Subcutaneous abdominal adipose tissue (tissue), 5 donors: ENCODE measurements at regions not wholly inside any gene's neighbourhood (a gene's known extent, or its start where the extent isn't known, plus 50 kb on each side); places are given as distances from the start of the nearest gene placed in this dataset.

Source experiments
- H3K27ac ChIP-seq: one replicate; pipeline ENCODE4 v1.7.0; 2013; ENCODE audit warnings: low read depth, mild to moderate bottlenecking, inconsistent platforms, low read length, moderate library complexity
- H3K27me3 ChIP-seq, 5 donors: one replicate each; pipeline ENCODE4 v1.7.0; 2013; ENCODE audit warnings: low read length in 5 of 5, inconsistent platforms in 1 of 5; ENCODE audit not compliant: control insufficient read depth in 5 of 5, insufficient read depth in 4 of 5
- H3K36me3 ChIP-seq, 5 donors: one replicate each; pipeline ENCODE4 v1.7.0; 2013; ENCODE audit warnings: low read length in 5 of 5; ENCODE audit not compliant: control insufficient read depth in 5 of 5, insufficient read depth in 5 of 5
- H3K4me1 ChIP-seq, 5 donors: one replicate each; pipeline ENCODE4 v1.7.0; 2013; ENCODE audit warnings: low read length in 5 of 5, mild to moderate bottlenecking in 3 of 5, moderate library complexity in 1 of 5; ENCODE audit not compliant: control insufficient read depth in 5 of 5, insufficient read depth in 5 of 5
- H3K4me3 ChIP-seq, 5 donors: one replicate each; pipeline ENCODE4 v1.7.0; 2013; ENCODE audit warnings: low read length in 5 of 5, low read depth in 1 of 5
- H3K9ac ChIP-seq, 5 donors: one replicate each; pipeline ENCODE4 v1.7.0; 2013; ENCODE audit warnings: low read length in 5 of 5, mild to moderate bottlenecking in 4 of 5, moderate library complexity in 3 of 5
- H3K9me3 ChIP-seq, 5 donors: one replicate each; pipeline ENCODE4 v1.7.0; 2013; ENCODE audit warnings: low read length in 5 of 5; ENCODE audit not compliant: control insufficient read depth in 5 of 5
- donor health status: healthy.
- donor health status: healthy.
- donor health status: healthy.
- donor health status: healthy.
- donor health status: healthy.

DNA sequence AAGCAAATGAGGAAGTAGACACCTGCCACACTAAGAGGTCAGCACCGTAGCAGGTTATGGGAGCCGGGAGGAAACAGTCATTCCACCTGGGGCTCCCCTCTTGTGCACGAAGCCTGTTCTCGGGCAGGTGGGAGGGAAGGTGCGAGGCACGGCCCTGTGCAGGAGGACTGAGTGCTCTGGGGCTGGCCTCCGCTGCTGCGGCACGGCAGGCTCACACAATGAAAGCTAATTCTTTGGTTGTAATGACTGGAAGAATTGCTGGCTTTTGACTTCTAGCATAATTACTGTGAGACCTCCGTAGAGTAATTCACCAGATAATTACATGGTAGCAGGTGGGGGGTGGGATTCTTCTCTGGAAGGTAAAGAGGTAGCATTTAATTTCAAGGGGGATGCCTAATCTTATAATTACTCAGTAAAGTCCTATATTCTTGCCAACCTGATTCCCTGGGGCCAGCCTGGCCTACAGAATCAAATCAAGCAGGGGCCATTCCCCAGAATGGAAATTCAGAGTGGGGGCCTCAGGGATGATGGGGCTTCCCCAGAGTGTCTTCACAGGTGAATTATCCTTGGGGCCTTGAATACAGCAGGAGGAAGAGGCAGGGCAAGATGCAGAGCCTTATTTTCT is 129.1 kb downstream of the TPRA1 start:
- no peak overlapping the region for H3K4me3 ChIP-seq
- no peaks in the 10 kb centered on the region for H3K9me3 ChIP-seq
- no peak overlapping the region for H3K27ac ChIP-seq
- peaks cover 0 to 10% (median 8%) of the 10 kb centered on the region in 5 donors for H3K4me1 ChIP-seq
- no peak overlapping the region for H3K9ac ChIP-seq
- peaks cover 7 to 29% (median 23%) of the 10 kb centered on the region in 5 donors for H3K27me3 ChIP-seq
- no peaks in the 10 kb centered on the region for H3K36me3 ChIP-seq

DNA sequence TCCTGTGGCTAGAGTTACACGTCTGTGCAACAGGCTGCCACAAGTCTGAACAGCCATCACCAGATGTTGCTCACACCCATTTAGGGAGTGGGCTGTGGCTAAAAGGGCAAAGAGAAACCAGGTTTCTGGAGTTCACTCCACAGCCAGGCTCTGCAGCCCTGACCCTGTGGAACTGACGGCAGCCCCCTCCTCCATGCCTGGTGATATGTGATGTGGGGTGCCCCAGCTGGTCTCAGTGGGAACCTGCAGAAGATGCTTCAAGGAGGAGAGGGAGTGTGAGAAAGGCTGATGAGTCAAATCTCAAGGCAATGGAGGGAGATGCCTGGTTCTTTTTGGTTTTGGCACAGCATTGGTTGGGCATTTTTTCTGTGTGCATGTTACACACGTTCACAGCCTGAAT is 130.6 kb downstream of the TPRA1 start:
- H3K9ac ChIP-seq: no peak overlapping the region
- no peaks in the 10 kb centered on the region for H3K9me3 ChIP-seq
- peaks cover 0 to 23% (median 21%) of the 10 kb centered on the region in 5 donors for H3K4me1 ChIP-seq
- peaks cover 20 to 40% (median 37%) of the 10 kb centered on the region in 5 donors for H3K27me3 ChIP-seq
- H3K4me3 ChIP-seq: no peak overlapping the region
- no peaks in the 10 kb centered on the region for H3K36me3 ChIP-seq
- H3K27ac ChIP-seq: no peak overlapping the region

DNA sequence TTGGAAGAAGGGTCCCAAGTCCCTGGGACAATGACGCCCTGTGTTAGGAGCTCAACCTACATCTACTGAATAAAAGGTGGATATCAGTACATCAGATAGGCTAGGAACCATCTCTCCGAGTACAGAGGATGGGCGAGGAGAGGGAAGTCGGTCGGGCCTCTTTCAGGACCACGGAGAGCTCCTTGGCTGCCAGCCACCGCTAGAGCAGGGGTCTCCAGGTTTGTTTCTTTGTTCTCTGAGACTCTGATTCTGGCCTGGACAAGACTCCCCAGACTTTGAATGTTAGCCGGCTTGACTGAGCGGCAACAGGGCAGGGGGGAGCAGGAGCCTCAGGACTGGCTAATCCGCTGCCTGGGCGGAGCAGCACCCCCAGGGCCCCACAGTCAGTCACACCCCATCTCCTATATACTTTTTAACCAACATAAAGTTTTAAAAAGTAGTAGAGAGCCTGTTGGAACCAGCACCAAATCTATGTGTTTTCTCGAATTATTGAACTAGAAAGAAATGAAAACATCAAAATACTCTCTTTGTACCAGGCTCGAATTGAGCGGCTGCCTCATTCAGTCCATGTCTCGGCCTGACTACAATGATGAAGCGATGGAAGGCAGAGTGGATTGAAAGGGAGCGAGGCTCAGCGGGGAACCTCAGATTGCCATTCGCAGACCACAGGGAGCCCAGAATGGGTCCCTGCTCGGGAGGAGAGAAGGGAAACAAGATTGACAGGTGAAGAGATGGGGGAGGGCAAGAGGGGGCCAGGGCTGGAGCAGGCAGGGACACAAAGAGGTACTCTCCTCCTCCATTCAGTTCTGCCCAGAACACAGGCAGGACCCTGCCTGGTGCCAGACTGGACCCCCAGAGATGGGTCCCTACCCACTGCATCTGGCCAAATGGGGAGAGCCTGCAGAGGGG is 131.6 kb downstream of the TPRA1 start:
- peaks cover 26 to 50% (median 42%) of the 10 kb centered on the region in 5 donors for H3K27me3 ChIP-seq

DNA sequence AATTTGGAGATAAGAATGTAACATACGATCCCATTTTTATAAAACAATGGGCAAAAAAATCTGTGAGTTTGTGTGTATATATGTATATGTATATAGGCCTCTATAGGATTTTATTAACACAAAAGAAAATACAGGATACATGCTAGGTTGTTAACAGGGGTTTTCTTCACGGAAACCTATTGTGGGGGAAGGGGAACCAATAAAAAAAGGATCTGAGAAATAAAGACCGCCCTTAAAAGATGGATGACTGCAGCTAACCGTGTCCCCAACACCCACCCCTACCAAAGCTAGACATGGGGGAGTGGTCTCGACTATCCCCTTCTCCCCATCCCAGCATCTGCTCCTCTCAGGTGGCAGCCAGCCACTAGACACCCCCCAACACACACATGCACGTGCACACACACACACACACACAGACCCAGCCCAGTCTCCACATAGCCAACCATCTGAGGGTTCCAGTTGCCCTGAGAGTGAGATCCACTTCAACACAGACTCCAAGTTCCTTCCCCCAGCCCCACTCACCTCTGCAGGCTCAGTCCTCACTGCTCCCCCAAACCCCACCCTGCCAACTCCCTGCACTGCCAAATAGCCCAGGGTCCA is 132.9 kb downstream of the TPRA1 start:
- no peak overlapping the region for H3K9ac ChIP-seq
- peaks cover 0 to 23% (median 21%) of the 10 kb centered on the region in 5 donors for H3K4me1 ChIP-seq
- H3K9me3 ChIP-seq: no peaks in the 10 kb centered on the region
- no peak overlapping the region for H3K27ac ChIP-seq
- H3K27me3 ChIP-seq: peaks cover 27 to 51% (median 47%) of the 10 kb centered on the region in 5 donors
- H3K4me3 ChIP-seq: no peak overlapping the region
- H3K36me3 ChIP-seq: no peaks in the 10 kb centered on the region

More for the DNA sequence above, 131.6 kb downstream of the TPRA1 start:
- no peak overlapping the region for H3K9ac ChIP-seq
- peaks cover 0 to 23% (median 21%) of the 10 kb centered on the region in 5 donors for H3K4me1 ChIP-seq
- no peaks in the 10 kb centered on the region for H3K36me3 ChIP-seq
- no peak overlapping the region for H3K4me3 ChIP-seq
- no peak overlapping the region for H3K27ac ChIP-seq
- H3K9me3 ChIP-seq: no peaks in the 10 kb centered on the region

DNA sequence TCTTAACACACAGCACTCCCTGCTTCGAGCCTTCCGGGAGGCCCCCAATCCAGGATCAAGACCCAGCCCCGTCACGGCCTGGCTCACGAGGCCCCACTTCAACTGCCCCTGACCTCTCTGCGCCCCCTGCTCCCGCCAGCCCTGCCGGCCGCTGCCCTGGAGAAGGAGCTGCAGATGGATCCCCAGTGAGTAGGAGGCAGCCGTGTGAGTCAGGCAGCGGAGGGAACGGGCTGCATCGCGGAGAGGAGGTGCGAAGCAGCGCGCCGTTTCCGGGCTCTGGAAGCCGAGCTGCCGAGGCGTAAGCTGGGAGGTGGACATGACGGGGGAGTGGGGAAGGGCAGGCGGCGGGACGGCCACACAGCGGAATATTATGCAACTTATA is 133.4 kb downstream of the TPRA1 start:
- Histone ChIP-seq H3K9me3 (no peaks in the 10 kb centered on the region), H3K4me1 (peaks cover 0 to 23% (median 21%) of the 10 kb centered on the region in 5 donors), H3K27me3 (peaks cover 30 to 55% (median 47%) of the 10 kb centered on the region in 5 donors), H3K36me3 (no peaks in the 10 kb centered on the region), H3K9ac (no peak overlapping the region), H3K27ac (no peak overlapping the region), H3K4me3 (peak overlapping the region in 1 of 5 donors; percentile 22)

DNA sequence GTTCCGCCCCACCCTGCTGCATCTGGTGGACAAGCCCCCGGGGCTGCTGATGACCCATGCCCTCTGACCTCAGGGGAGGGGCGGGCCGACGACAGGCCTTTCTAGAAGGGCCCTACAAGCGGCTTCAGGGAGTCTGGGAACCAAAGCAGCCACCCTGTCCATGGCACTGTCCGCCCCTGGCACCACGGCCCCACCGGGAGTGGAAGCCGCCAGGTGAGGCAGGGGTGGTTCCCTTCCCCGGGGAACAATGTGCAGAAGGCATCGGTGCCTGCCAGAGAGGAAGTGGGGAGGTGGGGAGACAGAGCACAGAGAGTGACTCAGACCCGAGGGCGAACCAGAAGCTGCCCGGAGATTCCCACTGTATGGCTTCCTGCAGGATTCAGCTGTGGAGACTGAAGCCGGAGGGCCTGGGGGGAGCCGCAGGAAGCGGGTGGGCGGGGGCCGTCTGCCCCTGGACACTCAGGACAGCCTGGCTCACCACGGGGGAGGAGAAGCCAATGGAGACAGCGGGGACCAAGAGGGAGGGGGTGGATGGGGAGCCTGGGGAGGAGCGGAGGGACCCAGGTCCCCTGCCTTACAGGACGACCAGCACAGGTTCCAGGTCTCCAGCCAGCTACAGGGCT is 134.0 kb downstream of the TPRA1 start:
- Histone ChIP-seq H3K9ac (no peak overlapping the region), H3K27me3 (peaks cover 30 to 56% (median 47%) of the 10 kb centered on the region in 5 donors), H3K36me3 (no peaks in the 10 kb centered on the region), H3K9me3 (no peaks in the 10 kb centered on the region), H3K4me3 (peak overlapping the region in 1 of 5 donors; percentile 22), H3K4me1 (peaks cover 0 to 23% (median 21%) of the 10 kb centered on the region in 5 donors), H3K27ac (no peak overlapping the region)

DNA sequence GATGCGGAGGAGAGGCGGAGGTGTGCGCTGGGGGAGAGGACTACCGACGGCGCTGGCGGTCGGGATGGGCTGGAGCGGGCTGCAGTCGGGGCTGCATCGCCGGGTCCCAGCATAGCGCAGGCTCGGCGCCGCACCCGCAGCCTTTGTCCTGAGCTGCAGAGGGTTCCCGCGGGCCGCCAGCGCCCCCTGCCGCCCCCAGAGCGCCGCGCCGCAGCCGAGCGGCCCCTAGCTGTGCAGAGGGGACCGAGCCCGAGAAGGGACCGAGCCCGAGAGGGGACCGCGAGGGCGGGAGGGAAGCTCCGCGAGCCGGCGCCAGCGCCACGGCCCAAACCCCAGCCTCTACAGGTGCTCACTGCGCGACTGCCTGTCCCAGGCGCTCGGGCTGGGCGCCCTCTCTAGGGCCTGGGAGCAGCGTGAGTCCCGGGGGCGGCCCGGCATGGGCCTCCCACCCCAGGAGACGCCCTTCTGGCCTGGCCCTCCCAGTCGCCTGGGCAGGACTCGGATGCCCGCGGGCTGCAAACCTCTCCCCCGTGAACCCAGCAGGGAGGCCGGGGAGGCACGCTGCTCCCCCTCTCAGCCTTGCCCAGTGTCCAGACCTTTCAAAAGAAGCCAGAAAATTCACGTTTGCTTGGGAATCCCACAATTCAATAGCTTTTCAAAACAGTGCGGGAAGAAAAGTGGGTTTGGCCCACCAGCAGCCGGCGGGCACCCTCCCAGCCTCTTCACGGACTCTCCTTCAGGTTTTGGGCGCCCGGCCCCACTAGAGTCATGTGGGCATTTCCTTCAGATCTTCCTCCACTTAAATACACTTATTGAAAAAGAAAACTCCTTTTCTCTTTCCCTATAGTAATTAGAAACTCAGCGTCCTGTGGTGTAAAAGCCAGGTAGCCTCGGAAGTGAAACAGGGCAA is 134.7 kb downstream of the TPRA1 start:
- Histone ChIP-seq H3K36me3 (no peaks in the 10 kb centered on the region), H3K4me1 (peaks cover 0 to 23% (median 21%) of the 10 kb centered on the region in 5 donors), H3K27me3 (peaks cover 30 to 56% (median 47%) of the 10 kb centered on the region in 5 donors), H3K9ac (no peak overlapping the region), H3K4me3 (peak overlapping the region in 2 of 5 donors; percentile 17 to 53), H3K27ac (no peak overlapping the region), H3K9me3 (no peaks in the 10 kb centered on the region)

DNA sequence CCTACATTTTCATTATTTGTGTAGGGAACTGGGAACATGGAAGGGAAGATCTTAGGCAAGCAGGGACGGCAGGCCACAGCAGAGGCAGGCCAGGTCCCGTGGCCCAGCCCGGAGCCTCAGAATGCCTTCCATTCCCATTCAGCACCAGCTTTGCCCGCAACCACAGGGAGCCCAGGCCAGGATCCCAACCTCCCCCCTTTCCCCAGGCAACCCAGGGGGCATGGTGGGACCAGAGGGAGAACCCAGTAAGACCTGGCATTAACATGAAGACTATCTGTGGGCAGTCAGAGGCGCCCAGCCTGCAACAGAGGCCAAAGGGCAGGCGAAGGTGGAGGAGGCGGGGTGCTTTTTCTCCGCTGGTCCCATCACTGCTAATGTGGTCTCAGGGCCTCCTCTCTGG is 135.6 kb downstream of the TPRA1 start:
- Histone ChIP-seq H3K4me1 (peaks cover 0 to 23% (median 21%) of the 10 kb centered on the region in 5 donors), H3K27ac (no peak overlapping the region), H3K27me3 (peaks cover 34 to 59% (median 47%) of the 10 kb centered on the region in 5 donors), H3K4me3 (no peak overlapping the region), H3K9me3 (no peaks in the 10 kb centered on the region), H3K36me3 (no peaks in the 10 kb centered on the region), H3K9ac (no peak overlapping the region)

DNA sequence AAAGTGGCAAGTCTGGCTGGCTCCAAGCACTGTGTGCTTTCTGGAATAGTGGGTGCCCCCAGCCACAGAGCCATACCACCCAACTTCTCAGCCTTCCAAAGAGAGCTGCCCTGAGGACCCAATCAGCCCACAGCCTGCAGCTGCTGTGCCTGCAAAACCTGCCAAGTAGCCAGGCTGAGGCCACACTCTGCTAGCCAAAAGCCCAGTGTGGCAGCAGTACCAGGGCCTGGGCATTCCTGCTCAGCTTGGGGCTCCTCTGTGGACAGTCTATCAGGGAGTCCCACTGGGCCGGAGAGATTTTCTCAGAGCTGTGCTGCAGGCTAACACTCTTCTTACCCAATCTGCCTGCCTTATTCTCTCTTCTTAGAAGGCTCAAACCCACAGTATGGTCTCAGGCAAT is 136.5 kb downstream of the TPRA1 start:
- H3K9me3 ChIP-seq: no peaks in the 10 kb centered on the region
- H3K27me3 ChIP-seq: peaks cover 34 to 59% (median 43%) of the 10 kb centered on the region in 5 donors
- H3K4me1 ChIP-seq: peaks cover 0 to 23% (median 21%) of the 10 kb centered on the region in 5 donors
- no peak overlapping the region for H3K9ac ChIP-seq
- no peaks in the 10 kb centered on the region for H3K36me3 ChIP-seq
- H3K4me3 ChIP-seq: no peak overlapping the region
- H3K27ac ChIP-seq: no peak overlapping the region
